ENCODE measurements at regions not wholly inside any gene's neighbourhood (a gene's known extent, or its start where the extent isn't known, plus 50 kb on each side); places are given as distances from the start of the nearest gene placed in this dataset.

DNA sequence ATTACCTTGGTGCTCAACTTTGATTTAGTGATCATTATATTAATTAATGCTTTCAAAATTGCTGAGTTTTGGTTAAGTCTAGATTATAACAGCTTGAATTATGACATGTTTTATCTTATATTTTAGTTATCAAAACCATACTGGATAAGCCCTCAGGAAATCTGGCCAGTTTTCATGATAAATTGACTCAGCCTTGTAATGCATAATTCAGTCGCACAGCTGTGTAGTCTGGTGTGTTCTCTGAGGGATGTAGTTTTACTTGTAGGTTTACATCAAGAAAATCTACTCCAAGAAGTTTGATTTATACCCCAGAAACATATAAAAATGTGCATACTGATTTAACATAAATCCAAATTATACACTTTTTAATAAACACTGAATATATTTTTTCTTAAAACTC is 477.5 kb downstream of the SPRY1 start:
- TF ChIP-seq, protein P1, sequence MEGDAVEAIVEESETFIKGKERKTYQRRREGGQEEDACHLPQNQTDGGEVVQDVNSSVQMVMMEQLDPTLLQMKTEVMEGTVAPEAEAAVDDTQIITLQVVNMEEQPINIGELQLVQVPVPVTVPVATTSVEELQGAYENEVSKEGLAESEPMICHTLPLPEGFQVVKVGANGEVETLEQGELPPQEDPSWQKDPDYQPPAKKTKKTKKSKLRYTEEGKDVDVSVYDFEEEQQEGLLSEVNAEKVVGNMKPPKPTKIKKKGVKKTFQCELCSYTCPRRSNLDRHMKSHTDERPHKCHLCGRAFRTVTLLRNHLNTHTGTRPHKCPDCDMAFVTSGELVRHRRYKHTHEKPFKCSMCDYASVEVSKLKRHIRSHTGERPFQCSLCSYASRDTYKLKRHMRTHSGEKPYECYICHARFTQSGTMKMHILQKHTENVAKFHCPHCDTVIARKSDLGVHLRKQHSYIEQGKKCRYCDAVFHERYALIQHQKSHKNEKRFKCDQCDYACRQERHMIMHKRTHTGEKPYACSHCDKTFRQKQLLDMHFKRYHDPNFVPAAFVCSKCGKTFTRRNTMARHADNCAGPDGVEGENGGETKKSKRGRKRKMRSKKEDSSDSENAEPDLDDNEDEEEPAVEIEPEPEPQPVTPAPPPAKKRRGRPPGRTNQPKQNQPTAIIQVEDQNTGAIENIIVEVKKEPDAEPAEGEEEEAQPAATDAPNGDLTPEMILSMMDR (conservative IDR thresholded peaks at IDR 0.05 in 1 of 2, IDR thresholded peaks at IDR 0.05 in 1 of 2; ENCODE audit: extremely low read depth in 1 of 2, insufficient read depth in 1 of 2, low read depth in 1 of 2, low read length in 2 of 2), result no peak
- TF ChIP-seq EZH2 (IDR thresholded peaks at IDR 0.05; ENCODE audit: borderline replicate concordance, low read length), result no peak
